Endothelial cell of umbilical vein (primary cell): ENCODE measurements at regions not wholly inside any gene's neighbourhood (a gene's known extent, or its start where the extent isn't known, plus 50 kb on each side); places are given as distances from the start of the nearest gene placed in this dataset.

Experiments
- BruUV-seq: library from RNA; stranded (reverse); fragments of 400-500 nt; replicated peaks from 2 replicates; lab custom pipeline; 2021; lab: Mats Ljungman, UMichigan
- CTCF ChIA-PET: fragments of 300-600, 350-600 bp; sonication (Branson Sonifier 250); formaldehyde crosslinking; loops from one replicate; lab custom pipeline; 2021; ENCODE audit warnings: antibody characterized with exemption, inconsistent platforms; lab: Charles Lee
- POLR2A ChIA-PET: fragments of 300-600, 350-600 bp; sonication (Branson Sonifier 250); formaldehyde crosslinking; loops from one replicate; lab custom pipeline; 2021; ENCODE audit warnings: antibody characterized with exemption, inconsistent platforms; lab: Charles Lee
- DNase-seq: peaks from one replicate; pipeline ENCODE4 v3.0.0-alpha.2; 2011; ENCODE audit warnings: low read depth, low spot score
- FAIRE-seq: peaks from 2 replicates; lab custom pipeline; 2011; peaks lifted over from hg19 to GRCh38; lab: Jason Lieb, UNC
- H2AFZ ChIP-seq: 2 replicates; pipeline ENCODE4 v1.6.0; 2012; ENCODE audit warnings: low read depth, low read length, control low read depth, inconsistent platforms
- H3K27ac ChIP-seq: 2 replicates; pipeline ENCODE4 v1.5.1; 2011; ENCODE audit warnings: low read depth, mild to moderate bottlenecking, control low read depth, low read length, moderate library complexity; ENCODE audit not compliant: insufficient read depth
- H3K27me3 ChIP-seq, 2 experiments: 2 replicates each; pipeline versions ENCODE4 v1.6.0 to v1.6.1; 2011; ENCODE audit warnings: low read length in 2 of 2, mixed read lengths in 1 of 2; ENCODE audit not compliant: control insufficient read depth in 2 of 2, insufficient read depth in 2 of 2
- H3K36me3 ChIP-seq, 2 experiments: 2 replicates in 1 of 2; 3 replicates in 1 of 2; pipeline ENCODE4 v1.5.1; 2011; ENCODE audit warnings: low read length in 2 of 2, mild to moderate bottlenecking in 1 of 2, moderate library complexity in 1 of 2; ENCODE audit not compliant: control insufficient read depth in 2 of 2, insufficient read depth in 2 of 2; ENCODE audit errors: extremely low read depth in 1 of 2
- H3K4me1 ChIP-seq: 3 replicates; pipeline ENCODE4 v1.5.1; 2011; ENCODE audit warnings: mild to moderate bottlenecking, low read length; ENCODE audit not compliant: control insufficient read depth, insufficient read depth; ENCODE audit errors: extremely low read depth
- H3K4me2 ChIP-seq: 2 replicates; pipeline ENCODE4 v1.6.1; 2011; ENCODE audit warnings: low read length, control low read depth, mixed read lengths; ENCODE audit not compliant: insufficient read depth
- H3K4me3 ChIP-seq, 3 experiments: fragments of 200-600 bp in 1 of 3; sonication (generic), shearing (Covaris generic) in 1 of 3; replicated peaks in 1 of 3; 2 replicates each; pipeline ENCODE4 v1.5.1; 2011 to 2016; ENCODE audit warnings: control low read depth in 3 of 3, low read length in 3 of 3, mild to moderate bottlenecking in 2 of 3, inconsistent platforms in 1 of 3, low read depth in 1 of 3, moderate library complexity in 1 of 3; ENCODE audit not compliant: insufficient read depth in 1 of 3
- H3K79me2 ChIP-seq: 2 replicates; pipeline ENCODE4 v1.6.0; 2012; ENCODE audit warnings: low read length, inconsistent platforms; ENCODE audit not compliant: control insufficient read depth, insufficient read depth
- H3K9ac ChIP-seq: replicated peaks from 2 replicates; pipeline ENCODE3; 2011; ENCODE audit warnings: low read length, control low read depth; ENCODE audit not compliant: insufficient read depth; ENCODE audit errors: extremely low read depth
- H3K9me1 ChIP-seq: replicated peaks from 3 replicates; pipeline ENCODE4 v1.6.0; 2011; ENCODE audit warnings: mild to moderate bottlenecking, low read length; ENCODE audit not compliant: control insufficient read depth, insufficient read depth; ENCODE audit errors: extremely low read depth
- H3K9me3 ChIP-seq: replicated peaks from 2 replicates; pipeline ENCODE4 v1.5.1; 2012; ENCODE audit warnings: low read length, inconsistent platforms; ENCODE audit not compliant: control insufficient read depth, insufficient read depth
- H4K20me1 ChIP-seq: replicated peaks from 2 replicates; pipeline ENCODE3; 2011; ENCODE audit warnings: mild to moderate bottlenecking, low read length; ENCODE audit not compliant: control insufficient read depth, insufficient read depth; ENCODE audit errors: extremely low read depth
- EZH2 ChIP-seq: IDR thresholded peaks from 2 replicates; pipeline ENCODE4 v1.6.1; 2012; ENCODE audit warnings: borderline replicate concordance, low read depth, mild to moderate bottlenecking, moderate library complexity, low read length, inconsistent platforms; ENCODE audit not compliant: severe bottlenecking
- FOS ChIP-seq: IDR thresholded peaks from 2 replicates; pipeline ENCODE4 v1.6.1; 2011; ENCODE audit warnings: mild to moderate bottlenecking, low read length, moderate library complexity, borderline replicate concordance; ENCODE audit not compliant: insufficient read depth
- GATA2 ChIP-seq: IDR thresholded peaks from 2 replicates; pipeline ENCODE4 v1.7.0; 2011; ENCODE audit warnings: low read depth, mild to moderate bottlenecking, moderate library complexity, mixed read lengths, low read length; ENCODE audit not compliant: insufficient read length, insufficient read depth
- JUN ChIP-seq: IDR thresholded peaks from 2 replicates; pipeline ENCODE4 v1.6.1; 2011; ENCODE audit warnings: borderline replicate concordance, low read depth; ENCODE audit not compliant: insufficient read length, insufficient read depth
- MYC ChIP-seq: IDR thresholded peaks from one replicate; pipeline ENCODE4 v1.6.1; 2011; ENCODE audit warnings: mild to moderate bottlenecking, low read depth, low read length
- POLR2A ChIP-seq: IDR thresholded peaks from 2 replicates; pipeline ENCODE4 v1.6.1; 2012; ENCODE audit warnings: low read depth, mild to moderate bottlenecking, control low read depth, low read length
- POLR2AphosphoS5 ChIP-seq: IDR thresholded peaks from 2 replicates; pipeline ENCODE4 v1.6.1; 2012; ENCODE audit warnings: low read depth, mild to moderate bottlenecking, control low read depth, low read length, moderate library complexity; ENCODE audit not compliant: insufficient read depth
- dilution Hi-C: fragments of 300-500 bp; cut with MboI; formaldehyde crosslinking; loops from one replicate; pipeline ENCODE4 v1.15.0; 2019; ENCODE audit warnings: low sequenced_read_pairs; ENCODE audit not compliant: extremely low pct_ligation_motif_present
- intact Hi-C: fragments of 100-400 bp; cut with micrococcal nuclease; formaldehyde crosslinking; loops from one replicate; pipeline ENCODE4 v1.10.0; 2022
- TF ChIP-seq, protein P1 (sequence below): IDR thresholded peaks from 2 replicates; pipeline ENCODE4 v1.6.1; 2011; ENCODE audit not compliant: insufficient read depth, insufficient read length
- TF ChIP-seq, protein P2 (sequence below), 2 donors: IDR thresholded peaks; 1 replicate in 1 of 2; 2 replicates in 1 of 2; pipeline ENCODE4 v1.5.1; 2011; ENCODE audit warnings: low read length in 2 of 2, mild to moderate bottlenecking in 2 of 2, moderate library complexity in 2 of 2, control low read depth in 1 of 2, inconsistent platforms in 1 of 2, low read depth in 1 of 2; ENCODE audit not compliant: insufficient read depth in 1 of 2; ENCODE audit errors: extremely low read depth in 1 of 2

DNA sequence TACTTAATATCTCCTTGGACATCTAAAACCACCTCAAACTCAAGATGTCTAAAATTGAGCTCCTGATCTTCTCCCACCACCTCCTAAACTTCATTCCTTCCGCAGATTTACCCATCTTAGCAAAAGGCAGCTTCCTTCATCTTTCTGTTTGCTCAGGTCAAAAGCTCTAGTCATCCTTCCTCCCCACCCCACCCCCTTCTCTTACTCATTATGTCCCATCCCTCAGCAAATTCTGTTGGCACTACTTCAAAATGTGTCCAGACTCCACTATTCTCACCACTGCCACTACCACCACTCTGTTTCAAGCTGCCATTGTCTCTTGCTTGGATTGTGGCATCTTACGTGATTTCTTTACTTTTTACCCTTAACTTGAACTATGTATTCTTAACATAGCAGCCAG, 59.2 kb upstream of the ZDHHC17 start:
- FAIRE-seq (no peak), DNase-seq (no peak)
- ChIA-PET CTCF (interaction anchor here (1.1 to 1.5 kb wide), 4 partner anchors 9 to 41 kb away, joined by 3 to 6 read pairs (median 4); no protein-coding TSS in a partner anchor), POLR2A (no interaction called here)
- H3K9me1 ChIP-seq: no peaks in the 10 kb centered on the region
- H3K4me1 ChIP-seq: no peaks in the 10 kb centered on the region
- no peak overlapping the region for H3K27ac ChIP-seq
- no peaks in the 10 kb centered on the region for H3K36me3 ChIP-seq
- dilution Hi-C loops (no loop called here), intact Hi-C loops (no loop called here)
- no TSS peak for BruUV-seq
- no peaks in the 10 kb centered on the region for H4K20me1 ChIP-seq
- no peak overlapping the region for H3K9ac ChIP-seq
- H3K9me3 ChIP-seq: no peaks in the 10 kb centered on the region
- TF ChIP-seq, protein P1, sequence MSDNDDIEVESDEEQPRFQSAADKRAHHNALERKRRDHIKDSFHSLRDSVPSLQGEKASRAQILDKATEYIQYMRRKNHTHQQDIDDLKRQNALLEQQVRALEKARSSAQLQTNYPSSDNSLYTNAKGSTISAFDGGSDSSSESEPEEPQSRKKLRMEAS: no peak
- no peak for TF ChIP-seq EZH2
- no peak for TF ChIP-seq GATA2
- TF ChIP-seq POLR2A: no peak
- no peak for TF ChIP-seq JUN
- TF ChIP-seq, protein P2, sequence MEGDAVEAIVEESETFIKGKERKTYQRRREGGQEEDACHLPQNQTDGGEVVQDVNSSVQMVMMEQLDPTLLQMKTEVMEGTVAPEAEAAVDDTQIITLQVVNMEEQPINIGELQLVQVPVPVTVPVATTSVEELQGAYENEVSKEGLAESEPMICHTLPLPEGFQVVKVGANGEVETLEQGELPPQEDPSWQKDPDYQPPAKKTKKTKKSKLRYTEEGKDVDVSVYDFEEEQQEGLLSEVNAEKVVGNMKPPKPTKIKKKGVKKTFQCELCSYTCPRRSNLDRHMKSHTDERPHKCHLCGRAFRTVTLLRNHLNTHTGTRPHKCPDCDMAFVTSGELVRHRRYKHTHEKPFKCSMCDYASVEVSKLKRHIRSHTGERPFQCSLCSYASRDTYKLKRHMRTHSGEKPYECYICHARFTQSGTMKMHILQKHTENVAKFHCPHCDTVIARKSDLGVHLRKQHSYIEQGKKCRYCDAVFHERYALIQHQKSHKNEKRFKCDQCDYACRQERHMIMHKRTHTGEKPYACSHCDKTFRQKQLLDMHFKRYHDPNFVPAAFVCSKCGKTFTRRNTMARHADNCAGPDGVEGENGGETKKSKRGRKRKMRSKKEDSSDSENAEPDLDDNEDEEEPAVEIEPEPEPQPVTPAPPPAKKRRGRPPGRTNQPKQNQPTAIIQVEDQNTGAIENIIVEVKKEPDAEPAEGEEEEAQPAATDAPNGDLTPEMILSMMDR (IDR thresholded peaks at IDR 0.05; ENCODE audit: extremely low read depth in 1 of 2, insufficient read depth in 1 of 2, low read depth in 1 of 2, low read length in 2 of 2): no peak
- no peak for TF ChIP-seq POLR2AphosphoS5
- no peak for TF ChIP-seq MYC
- no peak for TF ChIP-seq FOS
- H2AFZ ChIP-seq: no peak overlapping the region
- H3K79me2 ChIP-seq: no peaks in the 10 kb centered on the region
- no peak overlapping the region for H3K4me3 ChIP-seq
- H3K27me3 ChIP-seq: peaks cover 0 to 3% of the 10 kb centered on the region in 2 experiments
- H3K4me2 ChIP-seq: no peak overlapping the region
